ENCODE measurements at regions not wholly inside any gene's neighbourhood (a gene's known extent, or its start where the extent isn't known, plus 50 kb on each side); places are given as distances from the start of the nearest gene placed in this dataset.

DNA sequence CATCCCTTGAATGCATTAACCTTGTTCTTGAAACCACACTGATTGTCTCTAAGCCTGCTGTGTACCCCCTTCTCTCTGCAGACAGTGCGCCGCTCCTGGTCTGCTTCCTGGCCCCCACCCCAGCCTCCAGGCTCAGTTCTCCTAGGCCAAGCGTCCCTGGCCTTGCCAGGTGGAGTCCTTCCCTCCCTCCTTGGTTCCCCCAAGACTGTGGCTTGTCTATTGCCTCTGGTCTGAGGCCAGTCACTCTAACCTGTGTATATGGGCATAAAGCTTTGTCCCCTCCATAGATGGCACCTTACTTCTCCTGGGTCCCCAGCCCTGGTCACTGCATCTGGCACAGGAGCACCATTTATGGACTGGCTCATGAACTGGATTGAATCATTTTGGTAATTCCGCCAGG lies 133.5 kb upstream of the EEPD1 start:
- Histone ChIP-seq H3F3A (ENCODE audit: control insufficient read depth, insufficient read depth) (no peaks in the 10 kb centered on the region), H3K79me2 (ENCODE audit: control insufficient read depth, low read length) (no peaks in the 10 kb centered on the region), H3K36me3 (ENCODE audit: control insufficient read depth, low read length) (no peaks in the 10 kb centered on the region), H3K9me3 (ENCODE audit: control insufficient read depth, insufficient read depth, low read length) (0 out of 2 replicates have a peak, but pooled peaks cover 3% of the 10 kb centered on the region), H3K27me3 (ENCODE audit: control insufficient read depth, low read length) (no peaks in the 10 kb centered on the region), H4K20me1 (ENCODE audit: control insufficient read depth, insufficient read depth, low read depth, low read length) (no peaks in the 10 kb centered on the region), H3K4me3 (ENCODE audit: low read length) (no peak overlapping the region), H3K9me2 (replicated peaks; ENCODE audit: control insufficient read depth, low read length) (no peaks in the 10 kb centered on the region), H3K4me1 (ENCODE audit: control insufficient read depth, low read length) (0 out of 2 replicates have a peak, but pooled peaks cover 3% of the 10 kb centered on the region), H3K27ac (ENCODE audit: low read depth, low read length) (no peak overlapping the region), H3K4me2 (ENCODE audit: low read length) (no peak overlapping the region)
- TF ChIP-seq, protein P1, sequence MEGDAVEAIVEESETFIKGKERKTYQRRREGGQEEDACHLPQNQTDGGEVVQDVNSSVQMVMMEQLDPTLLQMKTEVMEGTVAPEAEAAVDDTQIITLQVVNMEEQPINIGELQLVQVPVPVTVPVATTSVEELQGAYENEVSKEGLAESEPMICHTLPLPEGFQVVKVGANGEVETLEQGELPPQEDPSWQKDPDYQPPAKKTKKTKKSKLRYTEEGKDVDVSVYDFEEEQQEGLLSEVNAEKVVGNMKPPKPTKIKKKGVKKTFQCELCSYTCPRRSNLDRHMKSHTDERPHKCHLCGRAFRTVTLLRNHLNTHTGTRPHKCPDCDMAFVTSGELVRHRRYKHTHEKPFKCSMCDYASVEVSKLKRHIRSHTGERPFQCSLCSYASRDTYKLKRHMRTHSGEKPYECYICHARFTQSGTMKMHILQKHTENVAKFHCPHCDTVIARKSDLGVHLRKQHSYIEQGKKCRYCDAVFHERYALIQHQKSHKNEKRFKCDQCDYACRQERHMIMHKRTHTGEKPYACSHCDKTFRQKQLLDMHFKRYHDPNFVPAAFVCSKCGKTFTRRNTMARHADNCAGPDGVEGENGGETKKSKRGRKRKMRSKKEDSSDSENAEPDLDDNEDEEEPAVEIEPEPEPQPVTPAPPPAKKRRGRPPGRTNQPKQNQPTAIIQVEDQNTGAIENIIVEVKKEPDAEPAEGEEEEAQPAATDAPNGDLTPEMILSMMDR (IDR thresholded peaks at IDR 0.05; ENCODE audit: low read depth, low read length, poor library complexity, severe bottlenecking) = no peak
- TF ChIP-seq EZH2phosphoT487 (IDR thresholded peaks at IDR 0.05; ENCODE audit: borderline replicate concordance, low read length) = no peak

DNA sequence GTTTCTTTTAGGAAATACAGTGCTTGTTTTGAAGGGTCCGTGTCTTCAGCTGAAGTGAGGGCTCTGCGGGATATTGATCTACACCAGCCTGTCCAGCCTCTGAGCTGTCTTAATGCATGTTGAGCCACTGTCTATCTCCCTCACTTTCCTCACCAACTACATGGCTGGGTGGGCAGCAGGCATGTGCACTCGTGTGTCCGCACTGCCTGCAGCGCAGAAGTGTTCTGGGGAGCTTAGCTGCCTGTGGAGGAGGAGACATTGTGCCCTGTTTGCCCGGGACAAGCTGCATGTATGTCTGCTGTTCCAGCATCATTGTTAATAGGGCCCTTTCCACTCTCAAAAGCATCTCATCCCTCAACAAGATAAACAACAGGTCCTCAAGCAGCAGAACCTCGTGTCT lies 133.1 kb upstream of the EEPD1 start:
- no peak overlapping the region for H3K4me3 ChIP-seq (ENCODE audit: low read length)
- H3K36me3 ChIP-seq (ENCODE audit: control insufficient read depth, low read length) = no peaks in the 10 kb centered on the region
- no peaks in the 10 kb centered on the region for H3K9me3 ChIP-seq (ENCODE audit: control insufficient read depth, insufficient read depth, low read length)
- H3K27ac ChIP-seq (ENCODE audit: low read depth, low read length) = no peak overlapping the region
- H3K4me2 ChIP-seq (ENCODE audit: low read length) = no peak overlapping the region
- H3K9me2 ChIP-seq (replicated peaks; ENCODE audit: control insufficient read depth, low read length) = no peaks in the 10 kb centered on the region
- no peaks in the 10 kb centered on the region for H3F3A ChIP-seq (ENCODE audit: control insufficient read depth, insufficient read depth)
- H3K79me2 ChIP-seq (ENCODE audit: control insufficient read depth, low read length) = no peaks in the 10 kb centered on the region
- no peaks in the 10 kb centered on the region for H3K27me3 ChIP-seq (ENCODE audit: control insufficient read depth, low read length)
- TF ChIP-seq EZH2phosphoT487 (IDR thresholded peaks at IDR 0.05; ENCODE audit: borderline replicate concordance, low read length) = no peak
- TF ChIP-seq, protein P1 (IDR thresholded peaks at IDR 0.05; ENCODE audit: low read depth, low read length, poor library complexity, severe bottlenecking) = no peak
- H4K20me1 ChIP-seq (ENCODE audit: control insufficient read depth, insufficient read depth, low read depth, low read length) = no peaks in the 10 kb centered on the region
- 0 out of 2 replicates have a peak, but pooled peaks cover 3% of the 10 kb centered on the region for H3K4me1 ChIP-seq (ENCODE audit: control insufficient read depth, low read length)

DNA sequence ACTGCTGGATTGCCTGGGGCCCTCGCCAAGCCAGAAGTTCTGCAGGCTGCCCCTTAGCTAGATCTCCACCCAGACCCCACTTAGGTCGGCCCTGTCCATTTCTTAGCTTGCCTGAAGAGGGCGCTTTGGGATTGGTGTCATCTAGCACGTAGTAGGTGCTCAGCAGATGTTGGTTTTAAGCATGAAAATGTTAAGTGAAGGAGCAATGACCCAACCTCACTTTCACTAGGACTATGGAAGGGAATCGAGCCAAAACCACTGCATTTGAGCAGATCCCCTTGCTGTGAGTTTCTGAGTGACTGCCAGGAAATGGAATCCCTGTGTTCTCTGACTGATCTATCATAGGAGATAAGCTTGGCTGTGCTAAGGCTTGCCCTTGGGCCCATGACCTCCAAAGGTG lies 131.7 kb upstream of the EEPD1 start:
- Histone ChIP-seq H3K4me2 (ENCODE audit: low read length) (no peak overlapping the region), H3K4me1 (ENCODE audit: control insufficient read depth, low read length) (0 out of 2 replicates have a peak, but pooled peaks cover 3% of the 10 kb centered on the region), H3K36me3 (ENCODE audit: control insufficient read depth, low read length) (no peaks in the 10 kb centered on the region), H3K4me3 (ENCODE audit: low read length) (no peak overlapping the region), H3K27ac (ENCODE audit: low read depth, low read length) (no peak overlapping the region), H4K20me1 (ENCODE audit: control insufficient read depth, insufficient read depth, low read depth, low read length) (no peaks in the 10 kb centered on the region), H3F3A (ENCODE audit: control insufficient read depth, insufficient read depth) (no peaks in the 10 kb centered on the region), H3K9me2 (replicated peaks; ENCODE audit: control insufficient read depth, low read length) (no peaks in the 10 kb centered on the region), H3K27me3 (ENCODE audit: control insufficient read depth, low read length) (no peaks in the 10 kb centered on the region), H3K79me2 (ENCODE audit: control insufficient read depth, low read length) (no peaks in the 10 kb centered on the region), H3K9me3 (ENCODE audit: control insufficient read depth, insufficient read depth, low read length) (no peaks in the 10 kb centered on the region)
- TF ChIP-seq, protein P1 (IDR thresholded peaks at IDR 0.05; ENCODE audit: low read depth, low read length, poor library complexity, severe bottlenecking) = peak; percentile 99
- TF ChIP-seq EZH2phosphoT487 (IDR thresholded peaks at IDR 0.05; ENCODE audit: borderline replicate concordance, low read length) = no peak

All from DOHH2 (cell line).